ENCODE measurements at regions not wholly inside any gene's neighbourhood (a gene's known extent, or its start where the extent isn't known, plus 50 kb on each side); places are given as distances from the start of the nearest gene placed in this dataset.

DNA sequence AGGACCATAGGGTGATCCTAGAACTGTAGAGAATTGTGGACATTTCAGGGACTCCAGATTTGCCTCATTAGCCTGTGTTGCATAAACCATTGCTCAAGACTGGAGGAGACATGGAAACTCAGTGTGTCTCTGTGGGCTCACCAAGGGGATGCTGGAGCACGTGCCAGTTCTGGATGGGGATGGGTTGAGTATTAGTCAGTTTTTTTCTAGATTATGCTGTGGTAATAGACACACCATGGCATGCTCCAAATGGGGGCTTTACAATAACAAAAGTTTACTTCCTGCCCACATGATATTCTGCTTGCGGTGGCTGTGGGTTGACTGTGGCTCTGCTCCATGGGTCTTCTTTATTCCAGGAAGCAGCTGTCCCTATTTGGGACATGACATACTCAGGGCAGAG, 125.4 kb downstream of the FOXD2 start:
- TF ChIP-seq, protein P1, sequence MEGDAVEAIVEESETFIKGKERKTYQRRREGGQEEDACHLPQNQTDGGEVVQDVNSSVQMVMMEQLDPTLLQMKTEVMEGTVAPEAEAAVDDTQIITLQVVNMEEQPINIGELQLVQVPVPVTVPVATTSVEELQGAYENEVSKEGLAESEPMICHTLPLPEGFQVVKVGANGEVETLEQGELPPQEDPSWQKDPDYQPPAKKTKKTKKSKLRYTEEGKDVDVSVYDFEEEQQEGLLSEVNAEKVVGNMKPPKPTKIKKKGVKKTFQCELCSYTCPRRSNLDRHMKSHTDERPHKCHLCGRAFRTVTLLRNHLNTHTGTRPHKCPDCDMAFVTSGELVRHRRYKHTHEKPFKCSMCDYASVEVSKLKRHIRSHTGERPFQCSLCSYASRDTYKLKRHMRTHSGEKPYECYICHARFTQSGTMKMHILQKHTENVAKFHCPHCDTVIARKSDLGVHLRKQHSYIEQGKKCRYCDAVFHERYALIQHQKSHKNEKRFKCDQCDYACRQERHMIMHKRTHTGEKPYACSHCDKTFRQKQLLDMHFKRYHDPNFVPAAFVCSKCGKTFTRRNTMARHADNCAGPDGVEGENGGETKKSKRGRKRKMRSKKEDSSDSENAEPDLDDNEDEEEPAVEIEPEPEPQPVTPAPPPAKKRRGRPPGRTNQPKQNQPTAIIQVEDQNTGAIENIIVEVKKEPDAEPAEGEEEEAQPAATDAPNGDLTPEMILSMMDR (IDR thresholded peaks at IDR 0.05), result no peak
- no peak for TF ChIP-seq POLR2A (IDR thresholded peaks at IDR 0.05)
- no peak for TF ChIP-seq POLR2AphosphoS5 (IDR thresholded peaks at IDR 0.05)

Measured in suprapubic skin (tissue), 4 donors.